SK-N-SH (cell line): ENCODE measurements at regions not wholly inside any gene's neighbourhood (a gene's known extent, or its start where the extent isn't known, plus 50 kb on each side); places are given as distances from the start of the nearest gene placed in this dataset.

ENCODE experiments used
- CHD2 ChIP-seq: fragments of 150-350 bp; IDR thresholded peaks from 2 replicates; pipeline ENCODE4 v1.6.1; 2018; ENCODE audit warnings: low read length; ENCODE audit not compliant: partially characterized antibody
- FOSL2 ChIP-seq: IDR thresholded peaks from 2 replicates; pipeline ENCODE4 v1.4.0; 2012; ENCODE audit warnings: low read depth, mild to moderate bottlenecking, moderate library complexity, borderline replicate concordance
- FOXJ3 ChIP-seq: sonication (generic); formaldehyde crosslinking; IDR thresholded peaks from 2 replicates; pipeline ENCODE4 v1.5.1; 2020; ENCODE audit warnings: mild to moderate bottlenecking, missing genetic modification reagents
- GABPA ChIP-seq: IDR thresholded peaks from 2 replicates; pipeline ENCODE4 v1.4.0; 2012; ENCODE audit warnings: low read depth, mild to moderate bottlenecking
- JUND ChIP-seq: IDR thresholded peaks from 2 replicates; pipeline ENCODE4 v1.4.0; 2012
- NRF1 ChIP-seq: IDR thresholded peaks from 2 replicates; pipeline ENCODE4 v1.6.1; 2012; ENCODE audit warnings: low read depth, mild to moderate bottlenecking, low read length
- RAD21 ChIP-seq: IDR thresholded peaks from 2 replicates; pipeline ENCODE4 v1.6.1; 2012; ENCODE audit warnings: mild to moderate bottlenecking, low read length
- SMC3 ChIP-seq: IDR thresholded peaks from 2 replicates; pipeline ENCODE4 v1.6.1; 2012; ENCODE audit warnings: low read depth, low read length, improper control_type of control experiment
- TF ChIP-seq, protein P1 (sequence below): fragments of 200-600 bp; sonication (generic); IDR thresholded peaks from 2 replicates; pipeline ENCODE4 v1.6.1; 2017; ENCODE audit warnings: antibody characterized with exemption, mild to moderate bottlenecking, moderate library complexity
- TF ChIP-seq, protein P2 (sequence below): fragments of 150-350 bp; IDR thresholded peaks from 2 replicates; pipeline ENCODE4 v1.6.1; 2017; ENCODE audit warnings: antibody characterized with exemption, low read length, low read depth, borderline replicate concordance
- TF ChIP-seq, protein P3 (sequence below): IDR thresholded peaks from 2 replicates; pipeline ENCODE4 v1.6.1; 2012; ENCODE audit warnings: mild to moderate bottlenecking, low read depth, low read length, moderate library complexity

DNA sequence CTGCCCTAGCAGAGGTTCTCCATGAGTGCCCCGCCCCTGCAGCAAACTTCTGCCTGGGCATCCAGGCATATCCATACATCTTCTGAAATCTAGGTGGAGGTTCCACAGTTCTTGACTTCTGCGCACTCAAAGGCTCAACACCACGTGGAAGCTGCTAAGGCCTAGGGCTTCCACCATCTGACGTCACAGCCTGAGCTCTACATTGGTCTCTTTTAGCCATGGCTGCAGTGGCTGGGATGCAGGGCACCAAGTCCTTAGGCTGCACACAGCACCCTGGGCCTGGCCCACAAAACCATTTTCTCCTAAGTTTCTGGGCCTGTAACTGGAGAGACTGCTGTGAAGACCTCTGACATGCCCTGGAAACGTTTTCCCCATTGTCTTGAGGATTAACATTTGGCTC is 272.6 kb upstream of the PLXNA2 start:
- TF ChIP-seq RAD21 = no peak
- no peak for TF ChIP-seq CHD2
- no peak for TF ChIP-seq SMC3
- no peak for TF ChIP-seq JUND
- TF ChIP-seq, protein P1, sequence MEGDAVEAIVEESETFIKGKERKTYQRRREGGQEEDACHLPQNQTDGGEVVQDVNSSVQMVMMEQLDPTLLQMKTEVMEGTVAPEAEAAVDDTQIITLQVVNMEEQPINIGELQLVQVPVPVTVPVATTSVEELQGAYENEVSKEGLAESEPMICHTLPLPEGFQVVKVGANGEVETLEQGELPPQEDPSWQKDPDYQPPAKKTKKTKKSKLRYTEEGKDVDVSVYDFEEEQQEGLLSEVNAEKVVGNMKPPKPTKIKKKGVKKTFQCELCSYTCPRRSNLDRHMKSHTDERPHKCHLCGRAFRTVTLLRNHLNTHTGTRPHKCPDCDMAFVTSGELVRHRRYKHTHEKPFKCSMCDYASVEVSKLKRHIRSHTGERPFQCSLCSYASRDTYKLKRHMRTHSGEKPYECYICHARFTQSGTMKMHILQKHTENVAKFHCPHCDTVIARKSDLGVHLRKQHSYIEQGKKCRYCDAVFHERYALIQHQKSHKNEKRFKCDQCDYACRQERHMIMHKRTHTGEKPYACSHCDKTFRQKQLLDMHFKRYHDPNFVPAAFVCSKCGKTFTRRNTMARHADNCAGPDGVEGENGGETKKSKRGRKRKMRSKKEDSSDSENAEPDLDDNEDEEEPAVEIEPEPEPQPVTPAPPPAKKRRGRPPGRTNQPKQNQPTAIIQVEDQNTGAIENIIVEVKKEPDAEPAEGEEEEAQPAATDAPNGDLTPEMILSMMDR = no peak
- TF ChIP-seq FOXJ3 (CRISPR knock-in tag) = no peak
- TF ChIP-seq GABPA = no peak
- TF ChIP-seq, protein P2, sequence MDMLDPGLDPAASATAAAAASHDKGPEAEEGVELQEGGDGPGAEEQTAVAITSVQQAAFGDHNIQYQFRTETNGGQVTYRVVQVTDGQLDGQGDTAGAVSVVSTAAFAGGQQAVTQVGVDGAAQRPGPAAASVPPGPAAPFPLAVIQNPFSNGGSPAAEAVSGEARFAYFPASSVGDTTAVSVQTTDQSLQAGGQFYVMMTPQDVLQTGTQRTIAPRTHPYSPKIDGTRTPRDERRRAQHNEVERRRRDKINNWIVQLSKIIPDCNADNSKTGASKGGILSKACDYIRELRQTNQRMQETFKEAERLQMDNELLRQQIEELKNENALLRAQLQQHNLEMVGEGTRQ = no peak
- TF ChIP-seq, protein P3, sequence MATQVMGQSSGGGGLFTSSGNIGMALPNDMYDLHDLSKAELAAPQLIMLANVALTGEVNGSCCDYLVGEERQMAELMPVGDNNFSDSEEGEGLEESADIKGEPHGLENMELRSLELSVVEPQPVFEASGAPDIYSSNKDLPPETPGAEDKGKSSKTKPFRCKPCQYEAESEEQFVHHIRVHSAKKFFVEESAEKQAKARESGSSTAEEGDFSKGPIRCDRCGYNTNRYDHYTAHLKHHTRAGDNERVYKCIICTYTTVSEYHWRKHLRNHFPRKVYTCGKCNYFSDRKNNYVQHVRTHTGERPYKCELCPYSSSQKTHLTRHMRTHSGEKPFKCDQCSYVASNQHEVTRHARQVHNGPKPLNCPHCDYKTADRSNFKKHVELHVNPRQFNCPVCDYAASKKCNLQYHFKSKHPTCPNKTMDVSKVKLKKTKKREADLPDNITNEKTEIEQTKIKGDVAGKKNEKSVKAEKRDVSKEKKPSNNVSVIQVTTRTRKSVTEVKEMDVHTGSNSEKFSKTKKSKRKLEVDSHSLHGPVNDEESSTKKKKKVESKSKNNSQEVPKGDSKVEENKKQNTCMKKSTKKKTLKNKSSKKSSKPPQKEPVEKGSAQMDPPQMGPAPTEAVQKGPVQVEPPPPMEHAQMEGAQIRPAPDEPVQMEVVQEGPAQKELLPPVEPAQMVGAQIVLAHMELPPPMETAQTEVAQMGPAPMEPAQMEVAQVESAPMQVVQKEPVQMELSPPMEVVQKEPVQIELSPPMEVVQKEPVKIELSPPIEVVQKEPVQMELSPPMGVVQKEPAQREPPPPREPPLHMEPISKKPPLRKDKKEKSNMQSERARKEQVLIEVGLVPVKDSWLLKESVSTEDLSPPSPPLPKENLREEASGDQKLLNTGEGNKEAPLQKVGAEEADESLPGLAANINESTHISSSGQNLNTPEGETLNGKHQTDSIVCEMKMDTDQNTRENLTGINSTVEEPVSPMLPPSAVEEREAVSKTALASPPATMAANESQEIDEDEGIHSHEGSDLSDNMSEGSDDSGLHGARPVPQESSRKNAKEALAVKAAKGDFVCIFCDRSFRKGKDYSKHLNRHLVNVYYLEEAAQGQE = no peak
- no peak for TF ChIP-seq NRF1
- no peak for TF ChIP-seq FOSL2
